GM18861 (cell line): ENCODE measurements at regions not wholly inside any gene's neighbourhood (a gene's known extent, or its start where the extent isn't known, plus 50 kb on each side); places are given as distances from the start of the nearest gene placed in this dataset.

Experiments used
- ATAC-seq: cut with Tn5 transposase; IDR thresholded peaks from one replicate; pipeline ENCODE4 v1.9.1; 2021; ENCODE audit not compliant: unreplicated experiment

- ATAC-seq: no peak
These were observed 347.6 kb upstream of the AJAP1 start for GRCh38 chr1:4306559-4307467.

- no peak for ATAC-seq
These were observed 347.0 kb upstream of the AJAP1 start for GRCh38 chr1:4307468-4307845.

GRCh38 chr1:4307911-4308545 lies 346.4 kb upstream of the AJAP1 start:
- no peak for ATAC-seq

GRCh38 chr1:4308806-4309205 lies 345.6 kb upstream of the AJAP1 start:
- ATAC-seq: no peak

- no peak for ATAC-seq
These were observed 344.6 kb upstream of the AJAP1 start for GRCh38 chr1:4309676-4310320.

- ATAC-seq: no peak
These were observed 343.9 kb upstream of the AJAP1 start for GRCh38 chr1:4310396-4310923.

GRCh38 chr1:4312024-4312423 lies 342.4 kb upstream of the AJAP1 start:
- no peak for ATAC-seq

GRCh38 chr1:4315202-4315601 lies 339.2 kb upstream of the AJAP1 start:
- no peak for ATAC-seq

GRCh38 chr1:4317207-4317606 lies 337.2 kb upstream of the AJAP1 start:
- no peak for ATAC-seq

GRCh38 chr1:4318720-4319119 lies 335.7 kb upstream of the AJAP1 start:
- no peak for ATAC-seq

GRCh38 chr1:4319496-4319895 lies 334.9 kb upstream of the AJAP1 start:
- no peak for ATAC-seq

GRCh38 chr1:4322881-4323280 lies 331.5 kb upstream of the AJAP1 start:
- no peak for ATAC-seq

- no peak for ATAC-seq
These were observed 331.1 kb upstream of the AJAP1 start for GRCh38 chr1:4323309-4323708.

- ATAC-seq: no peak
These were observed 329.9 kb upstream of the AJAP1 start for GRCh38 chr1:4324525-4324924.

GRCh38 chr1:4327142-4327541 lies 327.3 kb upstream of the AJAP1 start:
- no peak for ATAC-seq

- no peak for ATAC-seq
These were observed 325.9 kb upstream of the AJAP1 start for GRCh38 chr1:4328402-4329071.

GRCh38 chr1:4330805-4331766 lies 323.3 kb upstream of the AJAP1 start:
- ATAC-seq: no peak

- no peak for ATAC-seq
These were observed 322.6 kb upstream of the AJAP1 start for GRCh38 chr1:4331767-4332163.

- ATAC-seq: no peak
These were observed 317.9 kb upstream of the AJAP1 start for GRCh38 chr1:4336507-4336906.

GRCh38 chr1:4341421-4341820 lies 313.0 kb upstream of the AJAP1 start:
- no peak for ATAC-seq
